K562 (cell line): ENCODE measurements at regions not wholly inside any gene's neighbourhood (a gene's known extent, or its start where the extent isn't known, plus 50 kb on each side); places are given as distances from the start of the nearest gene placed in this dataset.

Experiments used
- CCAR2 ChIP-seq: fragments of 200-400 bp; formaldehyde crosslinking; IDR thresholded peaks from 2 replicates; pipeline ENCODE4 v1.6.1; 2017; ENCODE audit warnings: mild to moderate bottlenecking, low read depth, low read length
- CHD1 ChIP-seq: fragments of 200-600 bp; sonication (generic); IDR thresholded peaks from one replicate; pipeline ENCODE4 v1.6.1; 2012; ENCODE audit warnings: mild to moderate bottlenecking, moderate library complexity, low read length, inconsistent platforms
- CSDE1 ChIP-seq, 2 experiments: fragments of 450-650 bp; IDR thresholded peaks; 2 replicates each; pipeline ENCODE4 v1.6.1; 2016; ENCODE audit warnings: mild to moderate bottlenecking in 1 of 2
- EWSR1 ChIP-seq: fragments of 450-650 bp; IDR thresholded peaks from 2 replicates; pipeline ENCODE4 v1.6.1; 2018; ENCODE audit warnings: borderline replicate concordance, mild to moderate bottlenecking, low read depth, moderate library complexity; ENCODE audit not compliant: partially characterized antibody
- FOXA1 ChIP-seq: fragments of 450-650 bp; IDR thresholded peaks from 2 replicates; pipeline ENCODE4 v1.6.1; 2016; ENCODE audit warnings: mild to moderate bottlenecking, borderline replicate concordance
- HDAC2 ChIP-seq: fragments of 450-650 bp; IDR thresholded peaks from 2 replicates; pipeline ENCODE4 v1.6.1; 2016; ENCODE audit warnings: mild to moderate bottlenecking
- MYNN ChIP-seq, 2 experiments: sonication (generic); formaldehyde crosslinking in 1 of 2; IDR thresholded peaks; 2 replicates each; pipeline versions ENCODE4 v1.5.0 to v1.6.1; 2016 to 2020; ENCODE audit warnings: antibody characterized with exemption in 1 of 2, missing genetic modification reagents in 1 of 2
- NUFIP1 ChIP-seq: fragments of 450-650 bp; IDR thresholded peaks from 2 replicates; pipeline ENCODE4 v1.6.1; 2018; ENCODE audit not compliant: partially characterized antibody
- POLR2AphosphoS5 ChIP-seq: IDR thresholded peaks from 2 replicates; pipeline ENCODE4 v1.6.1; 2011; ENCODE audit warnings: mild to moderate bottlenecking, low read depth, low read length, moderate library complexity; ENCODE audit not compliant: control insufficient read depth, insufficient read depth
- RBM22 ChIP-seq: fragments of 200-400 bp; formaldehyde crosslinking; IDR thresholded peaks from 2 replicates; pipeline ENCODE4 v1.6.1; 2018; ENCODE audit warnings: low read length, low read depth; ENCODE audit not compliant: poor library complexity, severe bottlenecking
- RHOXF2B ChIP-seq: fragments of 250-450 bp; sonication (Bioruptor Pico); conservative IDR thresholded peaks from 2 replicates; pipeline ENCODE4 v1.5.1; 2021
- SNIP1 ChIP-seq: fragments of 450-650 bp; IDR thresholded peaks from 2 replicates; pipeline ENCODE4 v1.7.1; 2017; ENCODE audit warnings: low read depth, mild to moderate bottlenecking
- ZFP30 ChIP-seq: fragments of 250-450 bp; sonication (Bioruptor Pico); IDR thresholded peaks from 2 replicates; pipeline ENCODE4 v1.8.0; 2022; ENCODE audit warnings: moderate library complexity, mild to moderate bottlenecking, inconsistent platforms, borderline replicate concordance
- ZNF444 ChIP-seq: fragments of 250-450 bp; sonication (Bioruptor Pico); IDR thresholded peaks from 2 replicates; pipeline ENCODE4 v1.4.0; 2020; ENCODE audit warnings: mild to moderate bottlenecking, moderate library complexity
- ZNF830 ChIP-seq: fragments of 250-450 bp; sonication (Bioruptor Pico); IDR thresholded peaks from 2 replicates; pipeline ENCODE4 v1.5.0; 2021; ENCODE audit warnings: mild to moderate bottlenecking
- TF ChIP-seq, protein P1 (sequence below): sonication (generic); formaldehyde crosslinking; IDR thresholded peaks from 2 replicates; pipeline ENCODE4 v1.8.1; 2022; ENCODE audit warnings: missing genetic modification reagents
- TF ChIP-seq, protein P2 (sequence below): fragments of 250-450 bp; sonication (Bioruptor Pico); IDR thresholded peaks from 2 replicates; pipeline ENCODE4 v1.5.0; 2022; ENCODE audit warnings: mild to moderate bottlenecking
- TF ChIP-seq, protein P3 (sequence below): sonication (generic); formaldehyde crosslinking; IDR thresholded peaks from 2 replicates; pipeline ENCODE4 v1.5.0; 2020; ENCODE audit warnings: missing genetic modification reagents
- TF ChIP-seq, protein P4 (sequence below), 2 experiments: IDR thresholded peaks in 1 of 2; conservative IDR thresholded peaks in 1 of 2; 2 replicates each; pipeline ENCODE4 v1.6.1; 2016; ENCODE audit warnings: low read depth in 2 of 2, mild to moderate bottlenecking in 1 of 2, missing compliant biosample characterization in 1 of 2, missing genetic modification characterization in 1 of 2, moderate library complexity in 1 of 2

DNA sequence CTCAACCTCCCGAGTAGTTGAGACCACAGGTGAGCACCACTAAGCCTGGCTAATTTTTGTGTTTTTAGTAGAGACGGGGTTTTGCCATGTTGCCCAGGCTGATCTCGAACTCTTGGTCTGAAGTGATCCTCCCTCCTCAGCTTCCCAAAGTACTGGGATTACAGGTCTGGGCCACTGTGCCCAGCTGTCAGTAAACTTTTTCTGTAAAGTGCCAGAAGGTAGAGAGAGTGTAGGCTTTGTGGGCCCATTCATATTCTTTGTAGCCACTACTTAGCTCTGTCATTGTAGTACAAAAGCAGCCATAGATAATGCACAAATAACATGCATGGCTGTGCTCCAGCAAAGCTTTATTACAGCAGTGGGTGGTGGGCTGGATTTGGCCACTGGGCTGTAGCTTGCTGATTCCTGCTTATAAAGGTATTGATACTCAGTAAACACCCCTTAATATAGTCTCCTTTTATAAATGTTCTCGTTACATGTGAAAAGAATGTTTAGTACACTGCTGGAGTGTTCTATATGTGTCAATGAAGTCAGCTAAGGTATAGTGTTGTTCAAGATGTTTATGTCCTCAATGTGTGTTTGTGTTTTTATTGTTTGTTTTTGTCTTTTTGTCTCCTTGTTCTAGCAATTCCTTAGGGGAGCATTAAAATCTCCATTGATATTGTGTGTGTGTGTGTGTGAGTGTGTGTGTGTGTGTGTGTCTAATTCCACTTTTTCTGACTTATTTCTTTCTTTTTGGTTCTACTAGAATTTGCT, 644.7 kb upstream of the DPP6 start (continued):
- TF ChIP-seq, protein P1, sequence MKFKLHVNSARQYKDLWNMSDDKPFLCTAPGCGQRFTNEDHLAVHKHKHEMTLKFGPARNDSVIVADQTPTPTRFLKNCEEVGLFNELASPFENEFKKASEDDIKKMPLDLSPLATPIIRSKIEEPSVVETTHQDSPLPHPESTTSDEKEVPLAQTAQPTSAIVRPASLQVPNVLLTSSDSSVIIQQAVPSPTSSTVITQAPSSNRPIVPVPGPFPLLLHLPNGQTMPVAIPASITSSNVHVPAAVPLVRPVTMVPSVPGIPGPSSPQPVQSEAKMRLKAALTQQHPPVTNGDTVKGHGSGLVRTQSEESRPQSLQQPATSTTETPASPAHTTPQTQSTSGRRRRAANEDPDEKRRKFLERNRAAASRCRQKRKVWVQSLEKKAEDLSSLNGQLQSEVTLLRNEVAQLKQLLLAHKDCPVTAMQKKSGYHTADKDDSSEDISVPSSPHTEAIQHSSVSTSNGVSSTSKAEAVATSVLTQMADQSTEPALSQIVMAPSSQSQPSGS (CRISPR knock-in tag), result no peak
- TF ChIP-seq RHOXF2B, result peak; percentile 43
- TF ChIP-seq NUFIP1, result no peak
- no peak for TF ChIP-seq ZFP30 (CRISPR knock-in tag)
- TF ChIP-seq MYNN (IDR thresholded peaks at IDR 0.05), result peak; percentile 48; the same call in 1 of the 2 replicates
- no peak for TF ChIP-seq MYNN (CRISPR knock-in tag; IDR thresholded peaks at IDR 0.05)
- peak in 1 of 2 experiments; percentile 60; a peak in 1 of 4 replicates for TF ChIP-seq CSDE1 (IDR thresholded peaks at IDR 0.05)
- TF ChIP-seq FOXA1, result no peak
- TF ChIP-seq RBM22, result peak; percentile 86
- TF ChIP-seq CHD1, result no peak
- TF ChIP-seq ZNF830 (CRISPR knock-in tag), result peak; percentile 92; the same call in 1 of the 2 replicates
- TF ChIP-seq, protein P2, sequence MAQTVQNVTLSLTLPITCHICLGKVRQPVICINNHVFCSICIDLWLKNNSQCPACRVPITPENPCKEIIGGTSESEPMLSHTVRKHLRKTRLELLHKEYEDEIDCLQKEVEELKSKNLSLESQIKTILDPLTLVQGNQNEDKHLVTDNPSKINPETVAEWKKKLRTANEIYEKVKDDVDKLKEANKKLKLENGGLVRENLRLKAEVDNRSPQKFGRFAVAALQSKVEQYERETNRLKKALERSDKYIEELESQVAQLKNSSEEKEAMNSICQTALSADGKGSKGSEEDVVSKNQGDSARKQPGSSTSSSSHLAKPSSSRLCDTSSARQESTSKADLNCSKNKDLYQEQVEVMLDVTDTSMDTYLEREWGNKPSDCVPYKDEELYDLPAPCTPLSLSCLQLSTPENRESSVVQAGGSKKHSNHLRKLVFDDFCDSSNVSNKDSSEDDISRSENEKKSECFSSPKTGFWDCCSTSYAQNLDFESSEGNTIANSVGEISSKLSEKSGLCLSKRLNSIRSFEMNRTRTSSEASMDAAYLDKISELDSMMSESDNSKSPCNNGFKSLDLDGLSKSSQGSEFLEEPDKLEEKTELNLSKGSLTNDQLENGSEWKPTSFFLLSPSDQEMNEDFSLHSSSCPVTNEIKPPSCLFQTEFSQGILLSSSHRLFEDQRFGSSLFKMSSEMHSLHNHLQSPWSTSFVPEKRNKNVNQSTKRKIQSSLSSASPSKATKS (CRISPR knock-in tag), result peak; percentile 78
- TF ChIP-seq, protein P3, sequence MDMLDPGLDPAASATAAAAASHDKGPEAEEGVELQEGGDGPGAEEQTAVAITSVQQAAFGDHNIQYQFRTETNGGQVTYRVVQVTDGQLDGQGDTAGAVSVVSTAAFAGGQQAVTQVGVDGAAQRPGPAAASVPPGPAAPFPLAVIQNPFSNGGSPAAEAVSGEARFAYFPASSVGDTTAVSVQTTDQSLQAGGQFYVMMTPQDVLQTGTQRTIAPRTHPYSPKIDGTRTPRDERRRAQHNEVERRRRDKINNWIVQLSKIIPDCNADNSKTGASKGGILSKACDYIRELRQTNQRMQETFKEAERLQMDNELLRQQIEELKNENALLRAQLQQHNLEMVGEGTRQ, result no peak
- TF ChIP-seq ZNF444 (CRISPR knock-in tag), result 0 out of 2 replicates have a peak, but pooled peaks have one; percentile 6
- TF ChIP-seq CCAR2, result 0 out of 2 replicates have a peak, but pooled peaks have one; percentile 83
- TF ChIP-seq SNIP1, result 0 out of 2 replicates have a peak, but pooled peaks have one; percentile 8
- TF ChIP-seq EWSR1, result peak; percentile 83
- TF ChIP-seq HDAC2, result no peak
- TF ChIP-seq, protein P4, sequence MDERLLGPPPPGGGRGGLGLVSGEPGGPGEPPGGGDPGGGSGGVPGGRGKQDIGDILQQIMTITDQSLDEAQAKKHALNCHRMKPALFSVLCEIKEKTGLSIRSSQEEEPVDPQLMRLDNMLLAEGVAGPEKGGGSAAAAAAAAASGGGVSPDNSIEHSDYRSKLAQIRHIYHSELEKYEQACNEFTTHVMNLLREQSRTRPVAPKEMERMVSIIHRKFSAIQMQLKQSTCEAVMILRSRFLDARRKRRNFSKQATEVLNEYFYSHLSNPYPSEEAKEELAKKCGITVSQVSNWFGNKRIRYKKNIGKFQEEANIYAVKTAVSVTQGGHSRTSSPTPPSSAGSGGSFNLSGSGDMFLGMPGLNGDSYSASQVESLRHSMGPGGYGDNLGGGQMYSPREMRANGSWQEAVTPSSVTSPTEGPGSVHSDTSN (CRISPR knock-in tag; IDR thresholded peaks at IDR 0.05; ENCODE audit: low read depth), result no peak
- TF ChIP-seq, protein P4 (tag; conservative IDR thresholded peaks at IDR 0.05; ENCODE audit: low read depth), result no peak
- peak; percentile 79; the same call in 1 of the 2 replicates for TF ChIP-seq POLR2AphosphoS5
